SK-N-MC (cell line): ENCODE measurements at regions not wholly inside any gene's neighbourhood (a gene's known extent, or its start where the extent isn't known, plus 50 kb on each side); places are given as distances from the start of the nearest gene placed in this dataset.

Source experiments
- DNase-seq: peaks from one replicate; pipeline ENCODE4 v3.0.0-alpha.2; 2011; ENCODE audit warnings: low read depth, low spot score
- H3K27ac ChIP-seq: fragments of 200-600 bp; sonication (generic); 2 replicates; pipeline ENCODE4 v1.5.1; 2016; ENCODE audit warnings: mixed run types
- H3K36me3 ChIP-seq: fragments of 200-600 bp; sonication (generic); 2 replicates; pipeline ENCODE4 v1.6.1; 2017; ENCODE audit warnings: antibody characterized with exemption, low read length, mixed read lengths; ENCODE audit not compliant: insufficient read depth
- H3K4me3 ChIP-seq: fragments of 200-600 bp; sonication (generic); 2 replicates; pipeline ENCODE4 v1.5.1; 2016
- H3K9ac ChIP-seq: fragments of 200-600 bp; sonication (generic); 2 replicates; pipeline ENCODE4 v1.8.0; 2017; ENCODE audit warnings: mixed run types, mixed read lengths; ENCODE audit not compliant: insufficient read length
- H3K9me3 ChIP-seq: fragments of 200-600 bp; sonication (generic); 2 replicates; pipeline ENCODE4 v1.6.1; 2017; ENCODE audit warnings: low read depth, mild to moderate bottlenecking, antibody characterized with exemption, low read length, moderate library complexity, mixed read lengths
- EZH2 ChIP-seq: fragments of 200-600 bp; sonication (generic); IDR thresholded peaks from one replicate; pipeline ENCODE4 v1.6.1; 2017; ENCODE audit warnings: antibody characterized with exemption
- FOXP2 ChIP-seq: optimal IDR thresholded peaks from 2 replicates; pipeline ENCODE3; 2011; ENCODE audit warnings: mild to moderate bottlenecking, moderate library complexity; ENCODE audit not compliant: insufficient read depth; ENCODE audit errors: extremely low read length, control extremely low read depth
- POLR2AphosphoS5 ChIP-seq: IDR thresholded peaks from 2 replicates; pipeline ENCODE4 v1.6.1; 2012; ENCODE audit warnings: mild to moderate bottlenecking, low read depth, low read length, borderline replicate concordance

DNA sequence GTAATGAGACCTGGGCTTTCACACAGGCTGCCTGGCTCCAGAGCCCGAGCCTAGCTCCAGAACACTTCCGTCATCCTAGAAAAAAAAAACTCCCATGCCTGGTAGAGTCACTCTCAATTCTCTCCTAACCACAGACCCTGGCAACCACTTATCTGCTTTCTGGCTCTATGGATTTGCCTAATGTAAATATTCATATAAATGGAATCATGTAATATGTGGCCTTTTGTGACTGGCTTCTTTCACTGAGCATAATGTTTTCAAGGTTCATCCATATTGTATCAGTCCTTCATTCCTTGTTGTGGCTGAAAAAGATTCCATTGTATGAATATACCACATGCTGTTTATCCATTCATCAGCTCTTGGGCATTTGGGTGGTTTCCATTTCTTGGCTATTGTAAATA lies 167.7 kb upstream of the MKLN1 start:
- Histone ChIP-seq H3K36me3 (no peaks in the 10 kb centered on the region), H3K9me3 (no peaks in the 10 kb centered on the region), H3K4me3 (no peak overlapping the region), H3K9ac (no peak overlapping the region), H3K27ac (no peak overlapping the region)
- DNase-seq, result no peak
- TF ChIP-seq EZH2 (no peak), POLR2AphosphoS5 (no peak), FOXP2 (no peak)

DNA sequence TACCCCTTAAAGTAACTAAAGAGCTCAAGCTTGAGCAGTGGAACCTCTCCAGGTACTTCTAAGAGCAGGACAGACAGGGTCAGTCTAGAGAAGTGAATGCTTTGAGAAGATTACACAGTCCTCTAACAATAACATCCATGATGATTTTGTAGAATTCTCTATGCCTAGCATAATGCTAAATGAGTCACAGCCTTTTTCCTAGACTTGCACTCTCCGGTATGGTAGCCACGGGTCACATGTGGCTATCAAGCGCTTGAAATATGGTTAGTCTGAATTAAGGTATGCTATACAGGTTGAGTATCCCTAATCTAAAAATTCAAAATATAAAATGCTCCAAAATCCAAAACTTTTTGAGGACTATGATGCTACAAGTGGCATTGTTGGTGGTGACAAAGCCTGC lies 166.6 kb upstream of the MKLN1 start:
- TF ChIP-seq EZH2 (no peak), FOXP2 (no peak), POLR2AphosphoS5 (no peak)
- no peak overlapping the region for H3K27ac ChIP-seq
- H3K36me3 ChIP-seq, result no peaks in the 10 kb centered on the region
- no peak overlapping the region for H3K4me3 ChIP-seq
- DNase-seq, result no peak
- no peak overlapping the region for H3K9ac ChIP-seq
- H3K9me3 ChIP-seq, result no peaks in the 10 kb centered on the region

DNA sequence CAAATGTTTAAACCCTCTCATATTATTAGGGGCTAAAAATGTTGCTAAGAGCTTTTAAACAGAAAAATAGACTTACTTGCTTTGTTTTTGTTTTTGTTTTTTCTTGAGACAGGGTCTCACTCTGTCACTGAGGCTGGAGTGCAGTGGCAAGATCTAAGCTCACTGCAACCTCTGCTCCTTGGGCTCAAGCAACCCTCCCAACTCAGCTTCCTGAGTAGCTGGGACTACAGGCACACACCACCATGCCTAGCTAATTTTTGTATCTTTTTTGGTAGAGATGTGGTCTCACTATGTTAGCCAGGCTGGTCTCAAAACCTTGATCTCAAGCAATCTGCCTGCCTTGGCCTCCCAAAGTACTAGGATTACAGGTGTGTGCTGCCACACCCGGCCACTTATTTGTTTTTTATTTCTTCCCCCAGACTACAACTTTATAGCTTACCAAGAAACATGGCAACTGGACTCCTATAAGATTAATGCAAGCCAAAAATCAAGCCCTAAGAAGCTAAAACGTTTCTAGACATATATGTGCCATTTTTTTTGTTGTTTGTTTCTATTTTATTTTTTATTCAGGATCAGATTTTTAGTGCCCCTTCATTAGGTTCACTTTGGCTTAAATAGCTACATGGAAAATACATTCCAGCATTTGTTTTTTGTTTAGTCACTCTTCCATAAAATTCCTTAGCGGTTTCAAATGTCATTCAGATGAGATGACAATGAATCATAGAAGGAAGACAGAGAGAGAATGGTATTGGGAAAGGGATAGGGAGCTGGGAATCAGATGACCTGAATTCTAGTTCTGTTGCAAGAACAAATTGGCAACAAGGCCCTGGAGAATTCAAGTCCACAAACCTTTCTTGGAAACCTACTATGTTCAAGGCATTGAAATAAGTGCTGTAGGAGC lies 163.4 kb upstream of the MKLN1 start:
- H3K36me3 ChIP-seq, result no peaks in the 10 kb centered on the region
- no peak overlapping the region for H3K9ac ChIP-seq
- H3K9me3 ChIP-seq, result no peaks in the 10 kb centered on the region
- no peak overlapping the region for H3K4me3 ChIP-seq
- TF ChIP-seq FOXP2 (no peak), EZH2 (no peak), POLR2AphosphoS5 (no peak)
- no peak for DNase-seq
- H3K27ac ChIP-seq, result no peak overlapping the region

DNA sequence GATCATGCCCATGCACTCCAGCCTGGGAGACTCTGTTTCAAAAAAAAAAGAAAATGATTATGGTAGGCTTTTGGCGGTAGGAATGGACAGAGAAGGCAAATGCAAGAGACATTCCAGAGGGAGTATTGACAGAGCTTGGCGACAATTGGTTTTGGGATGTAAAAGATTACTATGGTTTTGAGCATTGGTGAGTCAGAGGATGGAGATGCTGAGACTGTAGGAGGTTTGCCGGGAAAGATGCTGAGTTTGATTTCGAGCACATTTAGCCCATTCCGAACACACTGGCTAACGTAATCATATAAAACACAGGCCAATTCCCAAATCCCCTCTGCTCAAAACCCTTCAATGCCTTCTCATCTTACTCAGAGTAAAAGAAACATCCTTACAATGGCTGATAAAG lies 161.6 kb upstream of the MKLN1 start:
- TF ChIP-seq POLR2AphosphoS5 (no peak), FOXP2 (no peak), EZH2 (no peak)
- H3K36me3 ChIP-seq, result no peaks in the 10 kb centered on the region
- DNase-seq, result no peak
- H3K9ac ChIP-seq, result no peak overlapping the region
- H3K27ac ChIP-seq, result no peak overlapping the region
- no peaks in the 10 kb centered on the region for H3K9me3 ChIP-seq
- H3K4me3 ChIP-seq, result no peak overlapping the region

GRCh38 chr7:131170440-131171271 lies 157.0 kb upstream of the MKLN1 start:
- Histone ChIP-seq H3K4me3 (no peak overlapping the region), H3K9ac (no peak overlapping the region), H3K36me3 (no peaks in the 10 kb centered on the region), H3K27ac (no peak overlapping the region), H3K9me3 (no peaks in the 10 kb centered on the region)
- DNase-seq, result no peak
- TF ChIP-seq EZH2 (no peak), POLR2AphosphoS5 (no peak), FOXP2 (no peak)

DNA sequence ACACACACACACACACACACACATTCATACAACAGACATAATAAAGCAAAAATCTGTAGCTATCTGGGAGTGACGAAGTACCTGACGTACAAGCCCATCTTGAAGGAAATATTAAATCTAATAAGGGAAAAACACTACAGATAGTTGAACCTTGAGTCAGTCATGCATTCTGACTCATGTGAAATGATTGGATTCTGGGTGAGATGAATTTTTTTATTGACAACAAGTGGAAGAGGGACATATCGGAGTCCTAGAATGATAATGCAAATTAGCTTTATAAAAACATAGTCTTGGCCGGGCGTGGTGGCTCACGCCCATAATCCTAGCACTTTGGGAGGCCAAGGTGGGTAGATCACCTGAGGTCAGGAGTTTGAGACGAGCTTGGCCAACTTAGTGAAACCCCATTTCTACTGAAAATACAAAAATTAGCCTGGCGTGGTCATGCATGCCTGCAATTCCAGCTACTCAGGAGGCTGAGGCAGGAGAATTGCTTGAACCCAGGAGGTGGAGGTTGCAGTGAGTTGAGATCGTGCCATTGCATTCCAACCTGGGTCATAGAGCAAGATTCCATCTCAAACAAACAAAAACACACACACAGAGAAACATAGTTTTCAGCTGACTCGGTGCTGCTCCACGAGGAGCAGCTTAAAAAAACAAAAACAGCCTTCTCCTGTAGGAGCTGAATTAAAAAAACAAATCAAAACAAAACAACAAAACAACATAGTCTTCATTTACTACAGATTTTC lies 154.4 kb upstream of the MKLN1 start:
- no peak for DNase-seq
- Histone ChIP-seq H3K36me3 (no peaks in the 10 kb centered on the region), H3K4me3 (no peak overlapping the region), H3K27ac (no peak overlapping the region), H3K9me3 (no peaks in the 10 kb centered on the region), H3K9ac (no peak overlapping the region)
- no peak for TF ChIP-seq FOXP2
- no peak for TF ChIP-seq POLR2AphosphoS5
- no peak for TF ChIP-seq EZH2

GRCh38 chr7:131174391-131174790 lies 153.3 kb upstream of the MKLN1 start:
- DNase-seq, result no peak
- Histone ChIP-seq H3K27ac (no peak overlapping the region), H3K9me3 (no peaks in the 10 kb centered on the region), H3K4me3 (no peak overlapping the region), H3K36me3 (no peaks in the 10 kb centered on the region), H3K9ac (no peak overlapping the region)
- no peak for TF ChIP-seq POLR2AphosphoS5
- no peak for TF ChIP-seq FOXP2
- TF ChIP-seq EZH2, result no peak

- TF ChIP-seq FOXP2, result no peak
- TF ChIP-seq POLR2AphosphoS5, result no peak
- no peak for TF ChIP-seq EZH2
Observed at GRCh38 chr7:131174855-131175254, 152.8 kb upstream of the MKLN1 start.

More at GRCh38 chr7:131174855-131175254, 152.8 kb upstream of the MKLN1 start:
- Histone ChIP-seq H3K9ac (no peak overlapping the region), H3K36me3 (no peaks in the 10 kb centered on the region), H3K27ac (no peak overlapping the region), H3K4me3 (no peak overlapping the region), H3K9me3 (no peaks in the 10 kb centered on the region)
- DNase-seq, result no peak
